Ishikawa (cell line): ENCODE measurements at regions not wholly inside any gene's neighbourhood (a gene's known extent, or its start where the extent isn't known, plus 50 kb on each side); places are given as distances from the start of the nearest gene placed in this dataset.

ENCODE experiments used
- CEBPB ChIP-seq: IDR thresholded peaks from 2 replicates; pipeline ENCODE4 v1.6.1; 2012
- CREB1 ChIP-seq: IDR thresholded peaks from 2 replicates; pipeline ENCODE4 v1.6.1; 2012; ENCODE audit warnings: low read depth
- EGR1 ChIP-seq: IDR thresholded peaks from 2 replicates; pipeline ENCODE4 v1.6.1; 2012
- EP300 ChIP-seq: IDR thresholded peaks from 2 replicates; pipeline ENCODE4 v1.6.1; 2012; ENCODE audit warnings: borderline replicate concordance
- FOXM1 ChIP-seq: IDR thresholded peaks from 2 replicates; pipeline ENCODE4 v1.6.1; 2012; ENCODE audit warnings: low read depth, borderline replicate concordance
- NFIC ChIP-seq: IDR thresholded peaks from 2 replicates; pipeline ENCODE4 v1.6.1; 2012
- RAD21 ChIP-seq: IDR thresholded peaks from 2 replicates; pipeline ENCODE4 v1.6.1; 2012; ENCODE audit warnings: low read depth
- TAF1 ChIP-seq: IDR thresholded peaks from 2 replicates; pipeline ENCODE4 v1.6.1; 2012; ENCODE audit warnings: low read depth, mild to moderate bottlenecking
- TCF12 ChIP-seq: IDR thresholded peaks from 2 replicates; pipeline ENCODE4 v1.6.1; 2012; ENCODE audit warnings: low read depth
- TEAD4 ChIP-seq: IDR thresholded peaks from 2 replicates; pipeline ENCODE4 v1.6.1; 2012
- YY1 ChIP-seq: IDR thresholded peaks from 2 replicates; pipeline ENCODE4 v1.6.1; 2012; ENCODE audit warnings: low read depth
- ZBTB7A ChIP-seq: IDR thresholded peaks from 2 replicates; pipeline ENCODE4 v1.6.1; 2012; ENCODE audit warnings: low read depth
- TF ChIP-seq, protein P1 (sequence below): IDR thresholded peaks from 2 replicates; pipeline ENCODE4 v1.6.1; 2012; ENCODE audit warnings: low read depth, mild to moderate bottlenecking
- TF ChIP-seq, protein P2 (sequence below): IDR thresholded peaks from 2 replicates; pipeline ENCODE4 v1.6.1; 2012
- TF ChIP-seq, protein P3 (sequence below): IDR thresholded peaks from 2 replicates; pipeline ENCODE4 v1.6.1; 2012

DNA sequence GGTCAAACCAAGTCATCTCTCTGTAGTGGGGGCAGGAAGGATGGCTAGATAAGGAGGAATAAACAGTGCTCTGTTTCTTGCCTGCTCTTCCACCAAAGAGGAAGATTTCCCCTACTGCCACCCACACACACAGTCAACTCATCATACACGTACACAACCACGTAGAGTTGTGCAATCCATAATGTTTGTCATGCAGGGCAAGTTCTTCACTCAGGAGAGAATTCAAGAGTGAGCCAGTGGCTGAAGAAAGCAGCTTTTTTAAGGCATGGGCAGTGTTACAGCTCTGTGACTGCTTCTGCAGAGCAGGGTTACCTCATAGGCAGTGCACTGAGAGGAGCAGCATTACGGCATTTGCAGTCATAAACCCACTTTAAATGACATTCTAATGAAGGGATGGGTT, 283.0 kb downstream of the RND3 start:
- no peak for TF ChIP-seq EP300
- TF ChIP-seq TEAD4 = no peak
- TF ChIP-seq ZBTB7A = no peak
- no peak for TF ChIP-seq YY1
- no peak for TF ChIP-seq FOXM1
- TF ChIP-seq, protein P1, sequence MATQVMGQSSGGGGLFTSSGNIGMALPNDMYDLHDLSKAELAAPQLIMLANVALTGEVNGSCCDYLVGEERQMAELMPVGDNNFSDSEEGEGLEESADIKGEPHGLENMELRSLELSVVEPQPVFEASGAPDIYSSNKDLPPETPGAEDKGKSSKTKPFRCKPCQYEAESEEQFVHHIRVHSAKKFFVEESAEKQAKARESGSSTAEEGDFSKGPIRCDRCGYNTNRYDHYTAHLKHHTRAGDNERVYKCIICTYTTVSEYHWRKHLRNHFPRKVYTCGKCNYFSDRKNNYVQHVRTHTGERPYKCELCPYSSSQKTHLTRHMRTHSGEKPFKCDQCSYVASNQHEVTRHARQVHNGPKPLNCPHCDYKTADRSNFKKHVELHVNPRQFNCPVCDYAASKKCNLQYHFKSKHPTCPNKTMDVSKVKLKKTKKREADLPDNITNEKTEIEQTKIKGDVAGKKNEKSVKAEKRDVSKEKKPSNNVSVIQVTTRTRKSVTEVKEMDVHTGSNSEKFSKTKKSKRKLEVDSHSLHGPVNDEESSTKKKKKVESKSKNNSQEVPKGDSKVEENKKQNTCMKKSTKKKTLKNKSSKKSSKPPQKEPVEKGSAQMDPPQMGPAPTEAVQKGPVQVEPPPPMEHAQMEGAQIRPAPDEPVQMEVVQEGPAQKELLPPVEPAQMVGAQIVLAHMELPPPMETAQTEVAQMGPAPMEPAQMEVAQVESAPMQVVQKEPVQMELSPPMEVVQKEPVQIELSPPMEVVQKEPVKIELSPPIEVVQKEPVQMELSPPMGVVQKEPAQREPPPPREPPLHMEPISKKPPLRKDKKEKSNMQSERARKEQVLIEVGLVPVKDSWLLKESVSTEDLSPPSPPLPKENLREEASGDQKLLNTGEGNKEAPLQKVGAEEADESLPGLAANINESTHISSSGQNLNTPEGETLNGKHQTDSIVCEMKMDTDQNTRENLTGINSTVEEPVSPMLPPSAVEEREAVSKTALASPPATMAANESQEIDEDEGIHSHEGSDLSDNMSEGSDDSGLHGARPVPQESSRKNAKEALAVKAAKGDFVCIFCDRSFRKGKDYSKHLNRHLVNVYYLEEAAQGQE = no peak
- TF ChIP-seq, protein P2, sequence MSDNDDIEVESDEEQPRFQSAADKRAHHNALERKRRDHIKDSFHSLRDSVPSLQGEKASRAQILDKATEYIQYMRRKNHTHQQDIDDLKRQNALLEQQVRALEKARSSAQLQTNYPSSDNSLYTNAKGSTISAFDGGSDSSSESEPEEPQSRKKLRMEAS = no peak

DNA sequence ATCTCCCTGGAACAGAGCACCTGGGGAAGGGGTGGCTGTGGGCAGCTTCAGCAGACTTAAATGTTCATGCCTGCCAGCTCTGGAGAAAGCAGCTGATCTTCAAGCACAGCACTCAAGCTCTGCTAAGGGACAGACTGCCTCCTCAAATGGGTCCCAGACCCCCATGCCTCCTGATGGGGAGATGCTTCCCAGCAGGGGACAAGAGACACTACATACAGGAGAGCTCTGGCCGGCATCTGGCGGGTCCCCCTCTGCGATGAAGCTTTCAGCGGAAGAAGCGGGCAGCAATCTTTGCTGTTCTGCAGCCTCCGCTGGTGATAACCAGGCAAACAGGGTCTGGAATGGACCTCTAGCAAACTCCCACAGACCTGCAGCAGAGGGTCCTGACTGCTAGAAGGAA, 294.8 kb downstream of the RND3 start:
- TF ChIP-seq CEBPB = no peak

DNA sequence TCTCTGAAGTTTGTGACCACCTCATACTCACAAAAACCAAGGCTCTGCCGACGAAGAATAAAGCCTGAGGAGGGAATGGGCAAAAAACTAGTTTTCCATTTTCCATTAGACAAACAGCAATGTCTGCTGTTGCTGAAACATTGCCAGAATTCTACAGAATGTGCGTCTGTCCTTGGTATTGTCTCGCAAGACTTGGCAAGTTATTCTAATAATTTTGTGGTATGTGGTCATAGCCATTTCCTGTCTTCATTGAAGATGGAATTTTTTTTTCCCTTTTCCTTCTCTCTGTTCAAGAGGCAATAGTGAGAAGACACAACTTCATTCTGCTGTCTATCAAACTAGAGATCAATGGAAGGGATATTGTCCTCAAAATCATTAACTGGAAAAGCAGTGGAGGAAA, 296.1 kb downstream of the RND3 start:
- TF ChIP-seq, protein P1 = no peak
- TF ChIP-seq ZBTB7A (no peak), TAF1 (no peak), TEAD4 (peak; percentile 89), YY1 (peak; percentile 56; the same call in 1 of the 2 replicates), NFIC (peak; percentile 90), RAD21 (peak; percentile 10; the same call in 1 of the 2 replicates), EP300 (peak; percentile 86), FOXM1 (peak; percentile 76; the same call in 1 of the 2 replicates), EGR1 (no peak), TCF12 (peak; percentile 80), CREB1 (no peak), CEBPB (0 out of 2 replicates have a peak, but pooled peaks have one; percentile 15)
- TF ChIP-seq, protein P3, sequence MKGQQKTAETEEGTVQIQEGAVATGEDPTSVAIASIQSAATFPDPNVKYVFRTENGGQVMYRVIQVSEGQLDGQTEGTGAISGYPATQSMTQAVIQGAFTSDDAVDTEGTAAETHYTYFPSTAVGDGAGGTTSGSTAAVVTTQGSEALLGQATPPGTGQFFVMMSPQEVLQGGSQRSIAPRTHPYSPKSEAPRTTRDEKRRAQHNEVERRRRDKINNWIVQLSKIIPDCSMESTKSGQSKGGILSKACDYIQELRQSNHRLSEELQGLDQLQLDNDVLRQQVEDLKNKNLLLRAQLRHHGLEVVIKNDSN = no peak
- TF ChIP-seq, protein P2 = no peak; the same call in none of the 2 replicates

DNA sequence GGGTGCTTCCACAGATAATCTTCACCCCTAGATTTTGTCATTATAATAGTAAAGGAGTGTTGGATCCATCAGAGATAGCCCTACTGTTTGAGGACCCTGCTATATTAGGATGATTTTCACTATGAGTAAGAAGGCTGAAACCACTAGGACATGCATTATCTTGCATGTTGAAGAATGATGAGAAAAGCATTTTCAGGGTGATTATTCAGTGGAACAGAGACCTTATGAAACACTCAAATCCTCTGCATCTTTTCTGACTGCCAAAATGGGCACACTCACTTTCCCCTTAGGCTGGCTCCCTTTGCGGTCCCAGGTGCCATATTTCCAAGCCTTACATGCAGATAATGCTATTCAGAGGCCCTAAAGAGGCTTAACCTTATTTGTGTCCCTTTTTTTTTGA, 296.9 kb downstream of the RND3 start:
- TF ChIP-seq, protein P2 = no peak
- TF ChIP-seq ZBTB7A (no peak), EGR1 (no peak), TCF12 (no peak)
- TF ChIP-seq, protein P1 = no peak

DNA sequence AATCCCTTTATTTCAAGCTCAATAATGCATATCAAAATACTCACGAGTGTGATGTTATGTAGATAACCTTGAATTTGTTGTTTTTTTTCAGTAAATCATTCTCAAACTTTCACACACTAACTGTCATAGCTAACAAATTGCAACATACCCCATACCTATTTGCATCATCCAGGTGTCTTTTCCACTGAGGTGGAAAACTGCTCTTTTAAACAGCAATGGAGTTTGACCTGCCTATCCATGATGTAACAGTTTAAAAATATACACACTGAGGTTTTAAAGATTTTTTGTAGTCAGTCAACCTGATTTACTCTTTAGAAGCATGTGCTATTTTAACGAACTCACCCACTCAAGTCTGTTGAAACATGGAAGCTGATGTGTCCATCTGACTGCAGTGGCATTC, 298.7 kb downstream of the RND3 start:
- TF ChIP-seq RAD21 (no peak), CEBPB (peak; percentile 85)

DNA sequence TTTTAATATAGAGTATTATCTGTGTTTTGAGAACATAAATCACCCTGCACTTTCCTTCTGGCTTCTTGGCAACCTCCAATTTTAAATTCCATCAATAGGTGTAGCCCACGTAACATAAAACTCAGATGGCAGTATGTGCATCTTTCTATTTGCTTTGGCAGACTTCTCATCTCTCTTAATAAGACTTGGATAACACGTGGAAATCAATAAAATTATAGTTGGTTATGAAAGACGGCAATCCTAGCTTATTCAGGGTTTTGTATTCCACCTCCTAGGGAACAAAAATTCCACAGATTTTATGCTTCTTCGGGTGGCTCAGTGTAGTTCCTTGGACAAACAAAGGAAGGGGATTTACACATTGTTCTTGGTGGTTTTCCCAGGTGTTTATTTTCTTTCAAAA, 299.3 kb downstream of the RND3 start:
- TF ChIP-seq EP300 = peak; percentile 76; the same call in 1 of the 2 replicates
- TF ChIP-seq YY1 = no peak
- TF ChIP-seq CREB1 = no peak
- TF ChIP-seq TEAD4 = peak; percentile 55
- TF ChIP-seq NFIC = peak; percentile 78
- TF ChIP-seq TCF12 = 0 out of 2 replicates have a peak, but pooled peaks have one; percentile 19
- TF ChIP-seq EGR1 = no peak
- no peak for TF ChIP-seq ZBTB7A
- TF ChIP-seq, protein P1 = no peak
- TF ChIP-seq, protein P2 = no peak
- TF ChIP-seq, protein P3 = no peak
- no peak for TF ChIP-seq CEBPB
- no peak for TF ChIP-seq FOXM1
- TF ChIP-seq RAD21 = peak; percentile 55
- no peak for TF ChIP-seq TAF1
